Stimulated activated memory B cell treated with anti-CD40 and anti-IgM and Interleukin-4, amounts not matched to agents 10 μg/mL and 1 μg/mL and 100 μg/mL, for 72 hours (primary cell): ENCODE measurements at regions not wholly inside any gene's neighbourhood (a gene's known extent, or its start where the extent isn't known, plus 50 kb on each side); places are given as distances from the start of the nearest gene placed in this dataset.
"Not testable (repeated sequence)": the region's sequence is repeated elsewhere in the genome, so short reads cannot be mapped to it uniquely, and the experiment has no call there.

Experiments used
- ATAC-seq: fragments of 150-1000 bp; cut with Tn5 transposase; 2 replicates; pipeline ENCODE4 v1.10.0; 2021
- H3K27ac Mint-ChIP-seq: one replicate; pipeline ENCODE4 v1.8.0; 2022; ENCODE audit warnings: mild to moderate bottlenecking, mixed read lengths
- H3K27me3 Mint-ChIP-seq: one replicate; pipeline ENCODE4 v1.8.0; 2022; ENCODE audit warnings: mixed read lengths
- H3K36me3 Mint-ChIP-seq: one replicate; pipeline ENCODE4 v1.8.0; 2022; ENCODE audit warnings: mixed read lengths
- H3K4me1 Mint-ChIP-seq: one replicate; pipeline ENCODE4 v1.8.0; 2022; ENCODE audit warnings: mixed read lengths
- H3K4me3 Mint-ChIP-seq: one replicate; pipeline ENCODE4 v1.8.0; 2022; ENCODE audit warnings: mild to moderate bottlenecking, moderate library complexity, mixed read lengths
- H3K9me3 Mint-ChIP-seq: one replicate; pipeline ENCODE4 v1.8.0; 2022; ENCODE audit warnings: mixed read lengths

DNA sequence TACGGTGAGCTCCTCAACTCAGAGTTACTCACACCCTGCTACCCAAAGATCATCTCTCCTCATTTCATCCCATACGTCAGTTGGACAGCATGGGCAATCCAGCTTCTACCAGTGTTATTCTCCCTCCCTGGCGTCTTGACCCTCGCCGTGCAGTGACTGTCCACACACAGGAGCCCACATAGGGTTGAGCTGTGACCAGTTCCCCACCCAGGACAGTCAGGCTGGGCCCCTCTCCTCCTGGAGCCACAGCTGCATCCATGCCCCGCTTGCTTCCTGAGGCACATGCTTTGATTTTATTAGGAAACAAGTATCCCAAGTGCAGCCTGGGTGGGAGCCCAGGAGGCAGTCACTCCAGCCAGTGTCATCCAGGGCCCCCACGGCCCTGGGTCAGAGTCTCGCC lies 140.3 kb upstream of the SFSWAP start:
- no peak overlapping the region for H3K4me3 Mint-ChIP-seq
- peaks cover 4% of the 10 kb centered on the region for H3K9me3 Mint-ChIP-seq
- H3K4me1 Mint-ChIP-seq: no peaks in the 10 kb centered on the region
- peaks cover 53% of the 10 kb centered on the region for H3K27me3 Mint-ChIP-seq
- ATAC-seq: no peak
- H3K27ac Mint-ChIP-seq: no peak overlapping the region
- no peaks in the 10 kb centered on the region for H3K36me3 Mint-ChIP-seq

DNA sequence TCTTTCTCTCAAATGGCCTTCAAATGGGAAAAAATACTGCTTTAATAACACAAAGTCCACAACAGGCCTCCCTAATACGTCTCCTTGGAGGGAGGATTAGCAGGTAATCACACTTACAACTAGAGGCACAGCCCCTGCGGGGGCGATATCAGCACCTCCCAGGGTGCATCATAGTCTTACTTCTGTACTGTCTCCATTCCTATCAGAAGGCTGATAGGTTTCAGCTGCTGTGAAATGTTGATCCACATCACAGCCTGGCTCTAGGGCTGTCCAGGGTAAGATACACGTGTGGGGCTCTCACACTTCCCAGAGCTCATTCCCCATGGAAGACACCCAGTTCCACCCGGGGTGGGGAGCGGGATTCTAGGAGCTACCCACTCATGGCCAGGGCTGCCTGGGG lies 139.1 kb upstream of the SFSWAP start:
- Mint-ChIP-seq H3K4me1 (no peaks in the 10 kb centered on the region), H3K4me3 (no peak overlapping the region), H3K9me3 (peaks cover 7% of the 10 kb centered on the region), H3K36me3 (no peaks in the 10 kb centered on the region), H3K27ac (no peak overlapping the region), H3K27me3 (peaks cover 41% of the 10 kb centered on the region)
- ATAC-seq: no peak

DNA sequence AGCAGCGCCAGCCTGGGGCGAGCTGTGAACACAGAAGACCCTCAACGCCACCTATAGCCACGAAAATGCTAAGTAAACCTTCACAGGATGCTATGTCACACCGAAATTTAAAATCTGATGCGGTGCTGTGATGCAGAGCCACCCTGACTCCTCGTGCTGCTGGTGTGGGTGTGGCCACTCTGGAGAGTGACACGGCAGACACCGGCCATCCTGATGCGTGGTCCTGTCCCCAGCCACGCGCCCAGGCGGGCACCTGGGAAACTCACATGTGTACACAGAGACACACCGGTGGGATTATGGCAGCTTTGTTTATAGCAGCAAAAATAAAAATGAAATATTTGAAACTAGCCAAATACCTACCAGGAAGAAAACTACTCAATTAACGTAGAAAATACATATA lies 138.3 kb upstream of the SFSWAP start:
- Mint-ChIP-seq H3K27me3 (peaks cover 38% of the 10 kb centered on the region), H3K4me3 (no peak overlapping the region), H3K9me3 (peaks cover 7% of the 10 kb centered on the region), H3K27ac (no peak overlapping the region), H3K4me1 (no peaks in the 10 kb centered on the region), H3K36me3 (no peaks in the 10 kb centered on the region)
- ATAC-seq: no peak

DNA sequence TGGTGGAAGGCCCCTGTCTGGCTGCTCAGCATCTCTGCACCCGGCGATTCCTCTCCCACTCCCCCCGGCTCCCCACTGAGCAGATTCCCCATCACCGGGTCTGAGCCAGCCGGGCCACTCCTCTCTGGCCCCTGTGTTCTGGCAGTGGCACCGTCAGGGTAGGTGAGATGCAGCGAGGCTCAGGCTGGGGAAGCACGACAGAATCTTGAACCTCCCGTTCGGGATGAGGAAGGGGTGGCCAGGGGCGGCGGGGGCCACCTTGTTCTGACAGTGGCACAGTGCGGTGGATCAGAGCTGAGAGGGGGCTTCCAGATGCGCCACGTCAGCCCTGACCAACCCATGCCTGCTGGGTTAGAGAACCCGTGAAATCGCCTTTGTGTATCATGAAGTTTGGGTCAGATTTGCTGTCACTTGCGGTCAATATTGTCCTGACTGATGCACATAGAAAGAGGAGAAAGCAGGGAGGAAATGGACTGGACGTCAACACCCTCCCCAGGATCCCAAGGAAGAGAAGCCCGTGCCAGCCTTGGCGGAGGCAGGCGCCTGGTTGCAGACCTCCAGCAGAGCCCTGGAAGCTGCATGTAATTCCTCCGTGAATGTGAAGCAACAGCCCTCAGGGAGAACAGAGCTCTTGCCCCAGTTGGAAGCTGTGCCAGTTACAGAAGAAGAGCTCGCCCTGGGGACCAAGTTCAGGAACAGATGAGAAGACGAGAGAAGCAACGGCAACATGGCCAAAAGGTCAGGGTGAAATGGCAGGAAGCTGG lies 137.1 kb upstream of the SFSWAP start:
- peaks cover 3% of the 10 kb centered on the region for H3K9me3 Mint-ChIP-seq
- no peaks in the 10 kb centered on the region for H3K36me3 Mint-ChIP-seq
- H3K4me1 Mint-ChIP-seq: no peaks in the 10 kb centered on the region
- H3K27me3 Mint-ChIP-seq: peaks cover 27% of the 10 kb centered on the region
- H3K27ac Mint-ChIP-seq: no peak overlapping the region
- no peak overlapping the region for H3K4me3 Mint-ChIP-seq
- ATAC-seq: no peak

DNA sequence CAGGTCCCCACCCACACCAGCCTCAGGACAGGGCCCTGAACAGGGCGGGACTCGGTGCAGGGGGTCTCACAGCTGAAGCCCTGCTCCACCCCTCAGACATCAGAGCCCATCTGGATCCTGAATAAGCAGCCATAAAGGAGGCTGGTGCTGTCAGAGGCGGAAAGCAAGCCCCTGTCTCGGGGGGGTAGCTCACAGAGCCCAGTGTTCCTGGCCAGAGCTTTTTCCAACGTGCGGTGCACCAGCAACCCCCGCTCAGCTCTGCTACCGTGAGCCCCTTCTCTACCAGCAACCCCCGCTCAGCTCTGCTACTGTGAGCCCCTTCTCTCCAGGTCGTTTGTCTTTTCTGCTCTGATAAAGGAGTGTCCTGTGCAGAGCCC lies 136.5 kb upstream of the SFSWAP start:
- Mint-ChIP-seq H3K4me3 (no peak overlapping the region), H3K4me1 (no peaks in the 10 kb centered on the region), H3K9me3 (peaks cover 3% of the 10 kb centered on the region), H3K36me3 (no peaks in the 10 kb centered on the region), H3K27me3 (peaks cover 21% of the 10 kb centered on the region), H3K27ac (no peak overlapping the region)
- ATAC-seq: no peak

DNA sequence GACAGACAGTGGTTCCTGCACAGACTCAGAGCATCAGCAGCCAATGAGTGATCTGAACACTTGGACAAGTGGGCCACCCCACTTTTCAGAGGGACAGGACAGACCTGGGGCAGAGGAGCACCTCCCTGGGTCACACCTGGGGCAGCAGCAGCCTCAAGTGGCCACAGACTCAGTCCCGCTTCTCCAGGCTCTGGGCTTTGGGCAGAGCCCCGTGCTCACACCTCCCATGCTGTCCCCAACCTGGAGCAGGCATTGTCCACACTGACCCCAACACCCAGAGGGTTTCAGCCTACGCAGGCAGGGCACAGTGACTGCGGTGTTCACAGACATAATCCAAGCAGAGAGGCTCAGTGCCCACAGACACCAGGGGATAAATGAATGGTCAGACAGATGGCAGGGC lies 135.5 kb upstream of the SFSWAP start:
- Mint-ChIP-seq H3K4me1 (no peaks in the 10 kb centered on the region), H3K27ac (no peak overlapping the region), H3K9me3 (peaks cover 3% of the 10 kb centered on the region), H3K4me3 (no peak overlapping the region), H3K36me3 (no peaks in the 10 kb centered on the region), H3K27me3 (peaks cover 16% of the 10 kb centered on the region)
- ATAC-seq: peak; percentile 47

DNA sequence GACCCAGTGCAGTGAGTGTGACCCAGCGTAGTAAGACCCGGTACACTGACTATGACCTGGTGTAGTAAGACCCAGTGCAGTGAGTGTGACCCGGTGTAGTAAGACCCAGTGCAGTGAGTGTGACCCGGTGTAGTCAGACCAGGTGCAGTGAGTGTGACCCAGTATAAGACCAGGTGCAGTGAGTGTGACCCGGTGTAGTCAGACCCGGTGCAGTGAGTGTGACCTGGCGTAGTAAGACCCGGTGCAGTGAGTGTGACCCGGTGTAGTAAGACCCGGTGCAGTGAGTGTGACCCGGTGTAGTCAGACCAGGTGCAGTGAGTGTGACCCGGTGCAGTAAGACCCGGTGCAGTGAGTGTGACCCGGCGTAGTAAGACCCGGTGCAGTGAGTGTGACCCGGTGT lies 134.2 kb upstream of the SFSWAP start:
- not testable (repeated sequence) for H3K4me1 Mint-ChIP-seq, H3K4me3 Mint-ChIP-seq, H3K27ac Mint-ChIP-seq, H3K9me3 Mint-ChIP-seq, H3K36me3 Mint-ChIP-seq, ATAC-seq, H3K27me3 Mint-ChIP-seq

DNA sequence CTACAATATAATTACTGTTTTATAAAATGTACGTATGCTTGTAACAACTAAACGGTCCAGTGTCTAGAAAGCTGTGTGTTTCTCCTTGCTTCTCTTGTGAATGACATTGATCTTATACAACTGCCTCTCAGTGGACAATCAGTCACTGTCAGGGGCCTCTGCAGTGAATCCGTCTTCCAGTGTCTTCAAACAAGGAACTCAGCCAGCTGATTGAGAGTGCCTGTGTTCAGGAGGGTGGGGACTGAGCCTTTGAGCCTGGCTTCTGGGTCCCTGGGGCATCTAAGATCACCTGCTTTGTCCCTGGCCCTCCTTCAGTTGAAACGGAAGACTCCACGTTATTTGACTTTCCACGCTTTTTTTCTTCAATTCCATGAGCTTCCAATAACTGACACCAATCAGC lies 133.1 kb upstream of the SFSWAP start:
- H3K4me1 Mint-ChIP-seq: no peaks in the 10 kb centered on the region
- no peak for ATAC-seq

DNA sequence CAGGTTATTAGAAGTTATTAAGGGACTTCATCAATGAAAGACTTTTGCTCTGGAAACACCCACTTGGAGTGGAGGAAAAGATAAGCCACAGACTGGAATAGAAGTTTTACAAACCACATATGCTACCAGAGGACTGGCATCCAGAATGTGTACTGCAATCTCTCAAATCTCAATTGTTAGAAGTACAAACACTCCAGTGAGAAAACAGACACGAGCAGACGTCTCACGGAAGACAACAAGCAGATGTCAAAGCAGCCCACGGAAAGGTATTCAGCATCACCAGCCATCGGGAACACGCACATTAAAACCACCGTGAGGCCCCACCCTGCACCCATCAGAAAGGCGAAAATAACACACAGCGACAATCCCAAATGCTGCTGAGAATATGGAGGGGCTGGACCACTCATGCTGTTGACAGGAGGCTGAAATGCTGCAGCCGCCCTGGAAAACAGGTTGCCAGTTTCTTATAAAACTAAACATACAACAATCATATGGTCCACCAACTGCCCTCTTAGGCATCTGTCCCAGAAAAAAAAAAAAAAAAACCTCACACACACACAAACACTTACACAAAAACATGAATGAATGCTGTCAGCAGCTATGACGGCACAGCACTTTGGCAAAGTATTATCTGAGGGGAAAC lies 131.9 kb upstream of the SFSWAP start:
- no peak for ATAC-seq
- peaks cover 3% of the 10 kb centered on the region for H3K9me3 Mint-ChIP-seq
- no peaks in the 10 kb centered on the region for H3K4me1 Mint-ChIP-seq
- H3K4me3 Mint-ChIP-seq: no peak overlapping the region
- H3K27ac Mint-ChIP-seq: no peak overlapping the region
- H3K27me3 Mint-ChIP-seq: no peaks in the 10 kb centered on the region
- no peaks in the 10 kb centered on the region for H3K36me3 Mint-ChIP-seq

More for the DNA sequence above, 133.1 kb upstream of the SFSWAP start:
- Mint-ChIP-seq H3K27ac (no peak overlapping the region), H3K27me3 (no peaks in the 10 kb centered on the region), H3K9me3 (peaks cover 3% of the 10 kb centered on the region), H3K36me3 (no peaks in the 10 kb centered on the region), H3K4me3 (no peak overlapping the region)

DNA sequence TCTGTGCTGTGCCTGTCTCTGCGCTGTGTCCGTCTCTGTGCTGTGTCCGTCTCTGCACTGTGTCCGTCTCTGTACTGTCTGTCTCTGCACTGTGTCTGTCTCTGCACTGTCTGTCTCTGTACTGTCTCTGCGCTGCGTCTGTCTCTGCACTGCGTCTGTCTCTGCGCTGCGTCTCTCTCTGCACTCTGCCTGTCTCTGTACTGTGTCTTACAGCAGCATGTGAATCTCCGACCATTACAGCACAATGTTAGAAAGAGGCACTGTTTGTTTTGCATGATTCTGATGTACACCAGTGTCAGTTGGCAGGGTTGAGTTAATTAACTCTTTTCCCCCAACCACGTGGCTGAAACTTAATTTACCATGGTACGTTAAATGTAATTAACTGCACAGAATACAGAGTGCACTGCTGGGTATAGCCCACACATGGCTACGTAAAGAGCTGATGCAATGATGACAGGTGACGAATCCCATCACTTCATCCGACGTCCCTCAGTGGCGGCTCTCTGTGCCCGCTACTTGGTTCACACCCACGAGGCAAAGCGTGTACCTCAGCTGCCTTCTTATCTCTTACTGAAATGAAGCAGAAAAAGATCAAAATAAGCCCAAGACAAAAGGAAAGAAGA lies 127.7 kb upstream of the SFSWAP start:
- H3K9me3 Mint-ChIP-seq: no peaks in the 10 kb centered on the region
- no peak for ATAC-seq
- H3K27me3 Mint-ChIP-seq: peaks cover 9% of the 10 kb centered on the region
- H3K4me1 Mint-ChIP-seq: no peaks in the 10 kb centered on the region
- H3K27ac Mint-ChIP-seq: no peak overlapping the region
- H3K4me3 Mint-ChIP-seq: no peak overlapping the region
- H3K36me3 Mint-ChIP-seq: no peaks in the 10 kb centered on the region

DNA sequence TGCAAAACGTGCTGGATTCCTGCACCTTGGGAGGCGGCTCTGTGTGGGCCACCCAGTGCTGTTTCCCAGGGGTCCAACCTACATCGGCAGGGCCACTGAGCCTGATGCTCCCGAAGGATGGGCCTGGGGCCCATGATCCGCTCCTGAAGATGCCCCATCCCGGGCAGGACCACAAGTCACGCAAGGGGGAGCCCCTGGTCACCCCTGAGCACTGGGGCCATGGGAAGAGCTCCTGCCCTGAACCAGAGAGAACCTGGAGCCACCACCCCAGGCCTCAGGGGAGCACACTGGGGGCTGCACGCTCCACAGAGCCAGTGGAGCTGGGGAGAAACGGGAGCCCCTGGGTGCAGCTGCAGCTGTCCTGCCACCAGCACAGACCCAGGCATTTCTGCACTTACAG lies 124.6 kb upstream of the SFSWAP start:
- no peak for ATAC-seq
- peaks cover 9% of the 10 kb centered on the region for H3K27me3 Mint-ChIP-seq
- no peaks in the 10 kb centered on the region for H3K4me1 Mint-ChIP-seq
- no peak overlapping the region for H3K27ac Mint-ChIP-seq
- H3K36me3 Mint-ChIP-seq: no peaks in the 10 kb centered on the region
- H3K9me3 Mint-ChIP-seq: no peaks in the 10 kb centered on the region
- H3K4me3 Mint-ChIP-seq: no peak overlapping the region

DNA sequence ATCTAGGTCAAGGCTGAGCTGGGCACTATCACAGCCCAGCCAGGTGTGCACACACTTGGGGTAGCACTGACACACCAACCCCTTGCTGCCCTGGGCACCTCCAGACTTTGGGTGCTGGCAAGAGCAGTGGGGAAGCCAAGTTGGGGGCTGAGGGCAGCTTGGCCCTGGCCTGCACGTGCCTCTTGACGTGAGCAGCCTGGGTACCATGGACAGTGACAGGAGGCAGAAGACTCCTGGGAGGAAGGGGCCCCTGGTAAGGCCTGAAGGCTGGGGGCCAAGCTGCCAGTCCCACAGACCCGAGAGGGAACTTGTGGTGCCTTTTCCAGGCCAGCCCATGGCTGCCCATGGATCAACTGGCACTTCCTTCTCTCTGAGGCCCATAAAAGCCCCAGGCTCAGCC lies 124.1 kb upstream of the SFSWAP start:
- H3K36me3 Mint-ChIP-seq: no peaks in the 10 kb centered on the region
- H3K9me3 Mint-ChIP-seq: no peaks in the 10 kb centered on the region
- H3K4me3 Mint-ChIP-seq: no peak overlapping the region
- no peaks in the 10 kb centered on the region for H3K4me1 Mint-ChIP-seq
- no peak overlapping the region for H3K27ac Mint-ChIP-seq
- no peak for ATAC-seq
- H3K27me3 Mint-ChIP-seq: peaks cover 9% of the 10 kb centered on the region

DNA sequence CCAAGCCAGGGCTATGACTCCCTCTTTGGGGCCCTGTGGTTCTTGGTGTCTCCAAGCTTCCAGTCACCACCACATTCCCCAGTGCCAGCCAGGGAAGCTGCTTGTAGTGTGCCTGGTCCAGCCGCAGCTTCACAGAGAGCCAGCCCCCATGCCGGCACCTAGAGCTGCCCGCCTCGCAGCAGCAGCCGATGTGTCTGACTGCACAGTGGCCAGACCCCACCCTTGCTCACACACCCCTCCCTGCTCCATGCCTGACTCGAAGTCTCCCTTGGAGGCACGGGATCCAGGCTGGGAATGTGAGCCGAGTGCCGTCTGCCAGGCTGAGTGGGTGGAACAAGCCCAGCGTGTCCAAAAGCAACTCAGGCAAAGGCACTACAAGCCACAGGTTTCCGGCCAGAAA lies 123.3 kb upstream of the SFSWAP start:
- Mint-ChIP-seq H3K4me3 (no peak overlapping the region), H3K9me3 (no peaks in the 10 kb centered on the region), H3K36me3 (no peaks in the 10 kb centered on the region), H3K4me1 (peaks cover under 1% of the 10 kb centered on the region), H3K27ac (no peak overlapping the region), H3K27me3 (peaks cover 9% of the 10 kb centered on the region)
- ATAC-seq: no peak

DNA sequence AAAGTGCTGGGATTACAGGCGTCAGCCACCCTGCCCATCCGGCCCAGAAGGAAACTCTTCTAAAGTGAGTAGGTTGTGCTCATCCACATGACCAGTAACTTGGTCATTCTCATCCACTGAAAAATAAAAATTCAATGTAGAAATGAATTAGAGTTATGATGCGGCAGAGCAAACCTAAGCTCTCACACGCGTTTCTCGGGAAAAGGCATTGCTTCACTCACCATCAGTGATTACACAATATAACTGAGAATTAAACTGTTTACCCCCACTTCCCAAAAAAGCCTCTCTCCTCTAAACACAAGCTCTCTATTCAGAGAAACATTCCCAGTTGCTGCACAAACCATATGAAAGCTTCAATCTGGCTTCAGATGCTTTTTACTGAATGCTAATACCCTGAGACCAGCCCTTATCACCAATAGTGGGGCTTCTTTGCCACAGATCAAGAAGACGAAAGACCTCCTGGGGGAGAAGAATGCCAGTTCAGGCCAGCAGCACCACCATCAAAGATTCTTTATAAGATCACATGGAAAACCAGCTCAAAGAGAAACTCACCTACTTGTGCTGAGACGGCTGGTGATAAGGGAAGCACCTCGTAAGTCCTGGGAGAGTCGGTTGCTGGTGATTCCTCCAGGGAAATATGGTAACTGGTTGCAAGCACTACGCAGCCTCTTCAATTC lies 121.5 kb upstream of the SFSWAP start:
- H3K9me3 Mint-ChIP-seq: no peaks in the 10 kb centered on the region
- no peaks in the 10 kb centered on the region for H3K36me3 Mint-ChIP-seq
- H3K4me3 Mint-ChIP-seq: no peak overlapping the region
- ATAC-seq: no peak
- no peak overlapping the region for H3K27ac Mint-ChIP-seq
- H3K27me3 Mint-ChIP-seq: peaks cover 9% of the 10 kb centered on the region
- peaks cover 10% of the 10 kb centered on the region for H3K4me1 Mint-ChIP-seq

DNA sequence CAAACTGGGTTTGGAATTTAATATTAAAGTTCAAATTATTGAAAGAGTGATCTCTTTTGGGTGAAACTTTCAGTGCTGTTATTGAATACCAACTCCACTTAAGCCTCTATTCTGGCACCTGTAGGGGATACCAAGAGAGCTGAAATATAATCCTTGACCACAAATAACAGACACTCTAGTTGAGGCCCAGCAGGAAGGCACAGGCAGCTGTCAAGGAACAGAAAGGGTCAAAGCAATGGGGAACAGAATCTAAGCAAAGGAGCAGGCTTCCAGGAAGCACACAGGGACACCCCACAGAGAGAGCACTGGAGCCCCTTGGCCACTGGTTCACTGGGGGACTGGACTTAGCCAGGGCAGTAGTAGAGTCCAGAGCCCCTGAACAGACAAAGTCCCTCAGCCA lies 120.9 kb upstream of the SFSWAP start:
- ATAC-seq: no peak
- Mint-ChIP-seq H3K4me1 (peaks cover 10% of the 10 kb centered on the region), H3K36me3 (no peaks in the 10 kb centered on the region), H3K4me3 (no peak overlapping the region), H3K9me3 (no peaks in the 10 kb centered on the region), H3K27me3 (peaks cover 6% of the 10 kb centered on the region), H3K27ac (no peak overlapping the region)
